Endothelial cell of umbilical vein (primary cell): ENCODE measurements at regions not wholly inside any gene's neighbourhood (a gene's known extent, or its start where the extent isn't known, plus 50 kb on each side); places are given as distances from the start of the nearest gene placed in this dataset.

Experiments
- BruUV-seq: library from RNA; stranded (reverse); fragments of 400-500 nt; replicated peaks from 2 replicates; lab custom pipeline; 2021; lab: Mats Ljungman, UMichigan
- CTCF ChIA-PET: fragments of 300-600, 350-600 bp; sonication (Branson Sonifier 250); formaldehyde crosslinking; loops from one replicate; lab custom pipeline; 2021; ENCODE audit warnings: antibody characterized with exemption, inconsistent platforms; lab: Charles Lee
- POLR2A ChIA-PET: fragments of 300-600, 350-600 bp; sonication (Branson Sonifier 250); formaldehyde crosslinking; loops from one replicate; lab custom pipeline; 2021; ENCODE audit warnings: antibody characterized with exemption, inconsistent platforms; lab: Charles Lee
- DNase-seq: peaks from one replicate; pipeline ENCODE4 v3.0.0-alpha.2; 2011; ENCODE audit warnings: low read depth, low spot score
- FAIRE-seq: peaks from 2 replicates; lab custom pipeline; 2011; peaks lifted over from hg19 to GRCh38; lab: Jason Lieb, UNC
- H2AFZ ChIP-seq: 2 replicates; pipeline ENCODE4 v1.6.0; 2012; ENCODE audit warnings: low read depth, low read length, control low read depth, inconsistent platforms
- H3K27ac ChIP-seq: 2 replicates; pipeline ENCODE4 v1.5.1; 2011; ENCODE audit warnings: low read depth, mild to moderate bottlenecking, control low read depth, low read length, moderate library complexity; ENCODE audit not compliant: insufficient read depth
- H3K27me3 ChIP-seq, 2 experiments: 2 replicates each; pipeline versions ENCODE4 v1.6.0 to v1.6.1; 2011; ENCODE audit warnings: low read length in 2 of 2, mixed read lengths in 1 of 2; ENCODE audit not compliant: control insufficient read depth in 2 of 2, insufficient read depth in 2 of 2
- H3K36me3 ChIP-seq, 2 experiments: 2 replicates in 1 of 2; 3 replicates in 1 of 2; pipeline ENCODE4 v1.5.1; 2011; ENCODE audit warnings: low read length in 2 of 2, mild to moderate bottlenecking in 1 of 2, moderate library complexity in 1 of 2; ENCODE audit not compliant: control insufficient read depth in 2 of 2, insufficient read depth in 2 of 2; ENCODE audit errors: extremely low read depth in 1 of 2
- H3K4me1 ChIP-seq: 3 replicates; pipeline ENCODE4 v1.5.1; 2011; ENCODE audit warnings: mild to moderate bottlenecking, low read length; ENCODE audit not compliant: control insufficient read depth, insufficient read depth; ENCODE audit errors: extremely low read depth
- H3K4me2 ChIP-seq: 2 replicates; pipeline ENCODE4 v1.6.1; 2011; ENCODE audit warnings: low read length, control low read depth, mixed read lengths; ENCODE audit not compliant: insufficient read depth
- H3K4me3 ChIP-seq, 3 experiments: fragments of 200-600 bp in 1 of 3; sonication (generic), shearing (Covaris generic) in 1 of 3; replicated peaks in 1 of 3; 2 replicates each; pipeline ENCODE4 v1.5.1; 2011 to 2016; ENCODE audit warnings: control low read depth in 3 of 3, low read length in 3 of 3, mild to moderate bottlenecking in 2 of 3, inconsistent platforms in 1 of 3, low read depth in 1 of 3, moderate library complexity in 1 of 3; ENCODE audit not compliant: insufficient read depth in 1 of 3
- H3K79me2 ChIP-seq: 2 replicates; pipeline ENCODE4 v1.6.0; 2012; ENCODE audit warnings: low read length, inconsistent platforms; ENCODE audit not compliant: control insufficient read depth, insufficient read depth
- H3K9ac ChIP-seq: replicated peaks from 2 replicates; pipeline ENCODE3; 2011; ENCODE audit warnings: low read length, control low read depth; ENCODE audit not compliant: insufficient read depth; ENCODE audit errors: extremely low read depth
- H3K9me1 ChIP-seq: replicated peaks from 3 replicates; pipeline ENCODE4 v1.6.0; 2011; ENCODE audit warnings: mild to moderate bottlenecking, low read length; ENCODE audit not compliant: control insufficient read depth, insufficient read depth; ENCODE audit errors: extremely low read depth
- H3K9me3 ChIP-seq: replicated peaks from 2 replicates; pipeline ENCODE4 v1.5.1; 2012; ENCODE audit warnings: low read length, inconsistent platforms; ENCODE audit not compliant: control insufficient read depth, insufficient read depth
- H4K20me1 ChIP-seq: replicated peaks from 2 replicates; pipeline ENCODE3; 2011; ENCODE audit warnings: mild to moderate bottlenecking, low read length; ENCODE audit not compliant: control insufficient read depth, insufficient read depth; ENCODE audit errors: extremely low read depth
- EZH2 ChIP-seq: IDR thresholded peaks from 2 replicates; pipeline ENCODE4 v1.6.1; 2012; ENCODE audit warnings: borderline replicate concordance, low read depth, mild to moderate bottlenecking, moderate library complexity, low read length, inconsistent platforms; ENCODE audit not compliant: severe bottlenecking
- FOS ChIP-seq: IDR thresholded peaks from 2 replicates; pipeline ENCODE4 v1.6.1; 2011; ENCODE audit warnings: mild to moderate bottlenecking, low read length, moderate library complexity, borderline replicate concordance; ENCODE audit not compliant: insufficient read depth
- JUN ChIP-seq: IDR thresholded peaks from 2 replicates; pipeline ENCODE4 v1.6.1; 2011; ENCODE audit warnings: borderline replicate concordance, low read depth; ENCODE audit not compliant: insufficient read length, insufficient read depth
- POLR2A ChIP-seq: IDR thresholded peaks from 2 replicates; pipeline ENCODE4 v1.6.1; 2012; ENCODE audit warnings: low read depth, mild to moderate bottlenecking, control low read depth, low read length
- dilution Hi-C: fragments of 300-500 bp; cut with MboI; formaldehyde crosslinking; loops from one replicate; pipeline ENCODE4 v1.15.0; 2019; ENCODE audit warnings: low sequenced_read_pairs; ENCODE audit not compliant: extremely low pct_ligation_motif_present
- intact Hi-C: fragments of 100-400 bp; cut with micrococcal nuclease; formaldehyde crosslinking; loops from one replicate; pipeline ENCODE4 v1.10.0; 2022
- TF ChIP-seq, protein P1 (sequence below), 2 donors: IDR thresholded peaks; 1 replicate in 1 of 2; 2 replicates in 1 of 2; pipeline ENCODE4 v1.5.1; 2011; ENCODE audit warnings: low read length in 2 of 2, mild to moderate bottlenecking in 2 of 2, moderate library complexity in 2 of 2, control low read depth in 1 of 2, inconsistent platforms in 1 of 2, low read depth in 1 of 2; ENCODE audit not compliant: insufficient read depth in 1 of 2; ENCODE audit errors: extremely low read depth in 1 of 2
- TF ChIP-seq, protein P2 (sequence below): IDR thresholded peaks from 2 replicates; pipeline ENCODE4 v1.6.1; 2011; ENCODE audit not compliant: insufficient read depth, insufficient read length

DNA sequence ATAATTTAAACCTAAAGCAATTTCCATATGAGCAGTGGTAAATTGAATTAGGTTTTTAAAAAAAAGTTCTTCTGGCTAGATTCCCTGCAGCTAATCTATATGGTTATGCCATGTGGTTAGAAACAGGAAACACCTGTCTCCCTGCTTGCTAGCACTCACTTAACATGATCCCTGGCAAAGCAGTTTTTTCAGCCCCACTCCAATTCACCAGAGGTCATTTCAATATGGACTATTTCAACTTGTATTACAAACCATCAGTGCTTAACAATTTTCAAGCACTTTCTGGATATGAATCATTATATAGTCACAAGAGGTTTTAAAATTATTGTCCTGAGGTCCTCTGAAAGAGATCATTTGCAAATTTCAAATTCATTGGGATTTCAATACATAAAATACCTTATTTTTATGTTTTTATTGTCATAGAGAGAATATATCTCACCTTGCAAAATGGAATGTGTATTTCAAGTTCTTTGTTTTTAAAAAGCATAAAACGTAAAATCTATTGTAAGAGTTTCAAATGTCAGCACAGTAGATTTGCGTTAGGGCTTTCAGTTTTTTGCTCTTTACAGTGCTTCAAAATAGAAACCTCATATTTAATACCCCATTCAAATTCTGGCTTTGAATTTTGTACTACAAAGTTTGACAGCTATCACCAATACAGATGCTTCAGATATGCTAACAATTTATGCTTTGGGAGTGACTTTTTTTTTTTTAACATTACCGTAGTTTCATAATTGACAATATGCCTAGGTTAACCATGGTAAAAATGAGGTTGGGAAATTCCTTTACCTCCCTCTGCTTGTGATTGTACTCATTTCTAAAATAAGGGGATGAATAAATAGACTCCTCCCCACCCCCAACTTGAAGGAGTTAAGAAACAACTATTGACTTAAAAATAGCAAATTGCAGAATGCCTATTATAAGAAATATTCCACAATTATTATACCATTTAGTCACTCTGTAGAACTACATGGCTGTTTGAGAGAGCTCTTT, 117.5 kb upstream of the HGF start:
- ChIA-PET POLR2A (no interaction called here), CTCF (interaction anchor here (0.6 kb wide), 1 partner anchor 10 kb away, joined by 3 read pairs; no protein-coding TSS in a partner anchor)
- intact Hi-C loops = loop anchor here (5.0 kb wide), 2 partner anchors 260 to 385 kb away; no protein-coding TSS in a partner anchor
- Histone ChIP-seq H3K9me3 (no peaks in the 10 kb centered on the region), H3K4me1 (peaks cover 10% of the 10 kb centered on the region), H3K9me1 (no peaks in the 10 kb centered on the region), H3K27me3 (peaks cover 0 to 2% of the 10 kb centered on the region in 2 experiments), H3K4me3 (no peak overlapping the region), H3K36me3 (no peaks in the 10 kb centered on the region), H3K9ac (no peak overlapping the region), H2AFZ (no peak overlapping the region), H4K20me1 (no peaks in the 10 kb centered on the region), H3K79me2 (no peaks in the 10 kb centered on the region), H3K27ac (no peak overlapping the region), H3K4me2 (no peak overlapping the region)
- DNase-seq = peak; percentile 86
- BruUV-seq = no TSS peak
- no peak for FAIRE-seq
- dilution Hi-C loops = no loop called here
- no peak for TF ChIP-seq EZH2
- peak; percentile 30 for TF ChIP-seq POLR2A
- TF ChIP-seq, protein P1, sequence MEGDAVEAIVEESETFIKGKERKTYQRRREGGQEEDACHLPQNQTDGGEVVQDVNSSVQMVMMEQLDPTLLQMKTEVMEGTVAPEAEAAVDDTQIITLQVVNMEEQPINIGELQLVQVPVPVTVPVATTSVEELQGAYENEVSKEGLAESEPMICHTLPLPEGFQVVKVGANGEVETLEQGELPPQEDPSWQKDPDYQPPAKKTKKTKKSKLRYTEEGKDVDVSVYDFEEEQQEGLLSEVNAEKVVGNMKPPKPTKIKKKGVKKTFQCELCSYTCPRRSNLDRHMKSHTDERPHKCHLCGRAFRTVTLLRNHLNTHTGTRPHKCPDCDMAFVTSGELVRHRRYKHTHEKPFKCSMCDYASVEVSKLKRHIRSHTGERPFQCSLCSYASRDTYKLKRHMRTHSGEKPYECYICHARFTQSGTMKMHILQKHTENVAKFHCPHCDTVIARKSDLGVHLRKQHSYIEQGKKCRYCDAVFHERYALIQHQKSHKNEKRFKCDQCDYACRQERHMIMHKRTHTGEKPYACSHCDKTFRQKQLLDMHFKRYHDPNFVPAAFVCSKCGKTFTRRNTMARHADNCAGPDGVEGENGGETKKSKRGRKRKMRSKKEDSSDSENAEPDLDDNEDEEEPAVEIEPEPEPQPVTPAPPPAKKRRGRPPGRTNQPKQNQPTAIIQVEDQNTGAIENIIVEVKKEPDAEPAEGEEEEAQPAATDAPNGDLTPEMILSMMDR (IDR thresholded peaks at IDR 0.05; ENCODE audit: extremely low read depth in 1 of 2, insufficient read depth in 1 of 2, low read depth in 1 of 2, low read length in 2 of 2) = no peak
- TF ChIP-seq, protein P2, sequence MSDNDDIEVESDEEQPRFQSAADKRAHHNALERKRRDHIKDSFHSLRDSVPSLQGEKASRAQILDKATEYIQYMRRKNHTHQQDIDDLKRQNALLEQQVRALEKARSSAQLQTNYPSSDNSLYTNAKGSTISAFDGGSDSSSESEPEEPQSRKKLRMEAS = peak; percentile 7
- peak; percentile 31 for TF ChIP-seq FOS
- no peak for TF ChIP-seq JUN
